HL-60 (cell line): ENCODE measurements at regions not wholly inside any gene's neighbourhood (a gene's known extent, or its start where the extent isn't known, plus 50 kb on each side); places are given as distances from the start of the nearest gene placed in this dataset.

Source experiments
- DNase-seq, 2 experiments: peaks; one replicate each; pipeline ENCODE4 v3.0.0-alpha.2; 2010 to 2020; ENCODE audit warnings: low read depth in 1 of 2, low spot score in 1 of 2
- H3K27ac ChIP-seq: fragments of 250-450 bp; sonication (Bioruptor Pico); replicated peaks from 2 replicates; pipeline ENCODE4 v1.5.1; 2020; ENCODE audit warnings: mild to moderate bottlenecking, moderate library complexity
- H3K27me3 ChIP-seq: fragments of 250-450 bp; sonication (Bioruptor Pico); 2 replicates; pipeline ENCODE4 v1.5.1; 2021; ENCODE audit warnings: mild to moderate bottlenecking, moderate library complexity; ENCODE audit not compliant: insufficient read depth, poor library complexity, severe bottlenecking
- H3K4me3 ChIP-seq: replicated peaks from 2 replicates; pipeline ENCODE4 v1.5.1; 2011; ENCODE audit warnings: mild to moderate bottlenecking, control low read depth, low read length; ENCODE audit not compliant: insufficient read depth
- CTCF ChIP-seq: IDR thresholded peaks from one replicate; pipeline ENCODE4 v1.5.1; 2011; ENCODE audit warnings: low read length, control low read depth, inconsistent platforms; ENCODE audit not compliant: insufficient read depth
- GABPA ChIP-seq: IDR thresholded peaks from 2 replicates; pipeline ENCODE4 v1.6.1; 2012; ENCODE audit warnings: low read depth
- POLR2AphosphoS5 ChIP-seq: IDR thresholded peaks from 2 replicates; pipeline ENCODE4 v1.6.1; 2012; ENCODE audit warnings: low read depth
- SPI1 ChIP-seq: IDR thresholded peaks from 2 replicates; pipeline ENCODE4 v1.6.1; 2012; ENCODE audit warnings: low read depth, mild to moderate bottlenecking, borderline replicate concordance
- TF ChIP-seq, protein P1 (sequence below): IDR thresholded peaks from 2 replicates; pipeline ENCODE4 v1.6.1; 2012; ENCODE audit warnings: low read depth; ENCODE audit not compliant: insufficient replicate concordance

DNA sequence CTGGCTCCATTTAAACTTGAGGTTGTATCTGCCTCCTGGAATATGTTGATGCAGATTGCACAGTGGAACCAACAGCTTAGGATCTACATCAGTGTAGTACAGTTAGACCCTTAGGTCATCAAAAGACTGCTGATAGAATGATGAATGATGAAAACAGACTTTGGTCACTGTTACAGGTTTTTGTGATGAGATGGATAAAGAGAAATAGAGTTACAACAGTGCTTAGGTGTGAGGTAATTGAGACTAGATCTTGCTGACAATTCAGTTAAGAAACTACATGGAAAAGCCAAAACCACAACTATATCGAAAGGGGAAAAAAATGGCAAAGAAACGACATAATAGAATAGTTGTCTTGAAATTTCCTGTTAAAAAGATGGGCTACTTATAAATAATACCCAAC lies 145.7 kb upstream of the LMNTD1 start:
- no peak for TF ChIP-seq CTCF
- TF ChIP-seq, protein P1, sequence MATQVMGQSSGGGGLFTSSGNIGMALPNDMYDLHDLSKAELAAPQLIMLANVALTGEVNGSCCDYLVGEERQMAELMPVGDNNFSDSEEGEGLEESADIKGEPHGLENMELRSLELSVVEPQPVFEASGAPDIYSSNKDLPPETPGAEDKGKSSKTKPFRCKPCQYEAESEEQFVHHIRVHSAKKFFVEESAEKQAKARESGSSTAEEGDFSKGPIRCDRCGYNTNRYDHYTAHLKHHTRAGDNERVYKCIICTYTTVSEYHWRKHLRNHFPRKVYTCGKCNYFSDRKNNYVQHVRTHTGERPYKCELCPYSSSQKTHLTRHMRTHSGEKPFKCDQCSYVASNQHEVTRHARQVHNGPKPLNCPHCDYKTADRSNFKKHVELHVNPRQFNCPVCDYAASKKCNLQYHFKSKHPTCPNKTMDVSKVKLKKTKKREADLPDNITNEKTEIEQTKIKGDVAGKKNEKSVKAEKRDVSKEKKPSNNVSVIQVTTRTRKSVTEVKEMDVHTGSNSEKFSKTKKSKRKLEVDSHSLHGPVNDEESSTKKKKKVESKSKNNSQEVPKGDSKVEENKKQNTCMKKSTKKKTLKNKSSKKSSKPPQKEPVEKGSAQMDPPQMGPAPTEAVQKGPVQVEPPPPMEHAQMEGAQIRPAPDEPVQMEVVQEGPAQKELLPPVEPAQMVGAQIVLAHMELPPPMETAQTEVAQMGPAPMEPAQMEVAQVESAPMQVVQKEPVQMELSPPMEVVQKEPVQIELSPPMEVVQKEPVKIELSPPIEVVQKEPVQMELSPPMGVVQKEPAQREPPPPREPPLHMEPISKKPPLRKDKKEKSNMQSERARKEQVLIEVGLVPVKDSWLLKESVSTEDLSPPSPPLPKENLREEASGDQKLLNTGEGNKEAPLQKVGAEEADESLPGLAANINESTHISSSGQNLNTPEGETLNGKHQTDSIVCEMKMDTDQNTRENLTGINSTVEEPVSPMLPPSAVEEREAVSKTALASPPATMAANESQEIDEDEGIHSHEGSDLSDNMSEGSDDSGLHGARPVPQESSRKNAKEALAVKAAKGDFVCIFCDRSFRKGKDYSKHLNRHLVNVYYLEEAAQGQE, result no peak
- TF ChIP-seq POLR2AphosphoS5, result no peak
- TF ChIP-seq GABPA, result no peak
- no peak for TF ChIP-seq SPI1
- no peaks in the 10 kb centered on the region for H3K27me3 ChIP-seq
- H3K4me3 ChIP-seq, result no peak overlapping the region
- no peak for DNase-seq
- H3K27ac ChIP-seq, result no peak overlapping the region

- no peak for DNase-seq
- Histone ChIP-seq H3K27ac (no peak overlapping the region), H3K4me3 (no peak overlapping the region), H3K27me3 (no peaks in the 10 kb centered on the region)
- no peak for TF ChIP-seq SPI1
- TF ChIP-seq, protein P1, result no peak
- TF ChIP-seq GABPA, result no peak
- no peak for TF ChIP-seq CTCF
- no peak for TF ChIP-seq POLR2AphosphoS5
Measured at GRCh38 chr12:25699454-25699853, 146.4 kb upstream of the LMNTD1 start.

DNA sequence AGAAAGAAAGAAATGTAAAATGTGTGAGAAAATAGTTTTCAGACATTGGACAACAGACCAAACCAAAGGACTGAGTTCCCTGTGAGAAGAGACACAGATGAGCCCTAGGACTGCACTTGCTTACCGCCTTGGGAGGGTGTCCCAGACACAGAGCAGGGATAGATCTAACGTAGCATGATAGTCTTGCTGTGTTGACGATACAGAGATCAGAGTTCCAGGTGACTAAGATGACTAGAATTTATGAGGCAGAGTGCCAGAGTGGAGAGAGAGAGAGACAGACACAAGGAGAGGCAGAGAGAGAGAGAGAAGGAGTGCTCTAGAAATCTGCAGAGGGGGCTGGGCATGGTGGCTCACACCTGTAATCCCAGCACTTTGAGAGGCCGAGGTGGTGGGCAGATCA lies 148.2 kb upstream of the LMNTD1 start:
- DNase-seq, result no peak
- H3K4me3 ChIP-seq, result no peak overlapping the region
- TF ChIP-seq CTCF, result no peak
- TF ChIP-seq, protein P1, result no peak
- no peak for TF ChIP-seq SPI1
- TF ChIP-seq POLR2AphosphoS5, result no peak
- no peak for TF ChIP-seq GABPA
- no peak overlapping the region for H3K27ac ChIP-seq
- H3K27me3 ChIP-seq, result no peaks in the 10 kb centered on the region
